ENCODE measurements at regions not wholly inside any gene's neighbourhood (a gene's known extent, or its start where the extent isn't known, plus 50 kb on each side); places are given as distances from the start of the nearest gene placed in this dataset.
"Not testable (repeated sequence)": the region's sequence is repeated elsewhere in the genome, so short reads cannot be mapped to it uniquely, and the experiment has no call there.

DNA sequence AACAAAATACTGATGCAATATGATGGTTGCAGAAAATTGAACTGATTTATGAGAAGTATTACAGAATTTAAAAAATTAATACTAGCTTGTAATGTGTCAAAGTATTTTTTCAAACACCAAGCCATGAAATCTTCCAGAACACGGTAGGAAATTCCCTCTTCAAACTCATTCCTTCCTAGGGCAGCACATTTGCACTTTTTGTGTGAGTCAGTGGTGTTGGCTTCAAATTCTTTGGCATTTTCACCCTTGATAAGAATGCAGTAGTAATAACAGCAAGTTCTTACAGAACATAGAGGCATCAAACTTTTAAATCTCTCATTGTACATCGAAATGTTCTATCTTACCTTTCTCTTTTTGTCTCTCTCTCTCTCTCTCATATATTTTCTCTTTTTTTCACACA lies 191.8 kb downstream of the CGGBP1 start:
- DNase-seq, result no peak

DNA sequence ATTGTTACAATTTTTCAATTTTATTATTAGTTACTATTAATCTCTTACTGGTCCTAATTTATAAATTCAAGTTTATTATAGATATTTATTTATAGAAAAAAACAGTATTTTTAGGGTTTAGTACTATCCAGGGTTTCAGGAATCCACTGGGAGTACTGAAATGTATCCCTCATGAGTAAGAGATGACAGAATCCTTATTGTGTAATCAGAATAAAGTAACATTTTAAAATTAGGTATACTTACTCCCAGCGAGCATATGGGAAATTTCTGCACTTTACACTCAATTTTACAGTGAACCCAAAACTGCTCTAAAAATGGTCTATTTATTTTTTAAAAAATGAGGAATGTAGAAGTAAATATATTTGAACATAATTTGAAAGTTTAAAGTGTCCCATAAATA lies 202.7 kb downstream of the CGGBP1 start:
- DNase-seq, result no peak

DNA sequence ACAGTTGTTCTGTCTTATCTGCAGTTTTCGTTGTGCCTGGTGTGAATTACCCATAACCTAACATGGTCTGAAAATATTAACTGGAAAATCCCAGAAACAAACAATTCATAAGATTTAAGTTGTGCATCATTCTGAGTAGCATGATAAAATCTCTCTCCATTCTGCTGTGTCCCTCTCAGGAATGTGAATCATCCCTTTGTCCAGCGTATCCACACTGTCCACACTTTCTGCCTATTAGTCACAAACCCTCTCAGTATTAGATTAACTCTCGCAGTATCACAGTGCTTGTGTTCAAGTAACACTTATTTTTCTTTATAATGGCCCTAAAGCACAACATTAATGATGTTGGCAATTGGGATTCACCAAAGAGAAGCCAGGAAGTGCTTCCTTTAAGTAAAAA lies 203.2 kb downstream of the CGGBP1 start:
- DNase-seq, result no peak

DNA sequence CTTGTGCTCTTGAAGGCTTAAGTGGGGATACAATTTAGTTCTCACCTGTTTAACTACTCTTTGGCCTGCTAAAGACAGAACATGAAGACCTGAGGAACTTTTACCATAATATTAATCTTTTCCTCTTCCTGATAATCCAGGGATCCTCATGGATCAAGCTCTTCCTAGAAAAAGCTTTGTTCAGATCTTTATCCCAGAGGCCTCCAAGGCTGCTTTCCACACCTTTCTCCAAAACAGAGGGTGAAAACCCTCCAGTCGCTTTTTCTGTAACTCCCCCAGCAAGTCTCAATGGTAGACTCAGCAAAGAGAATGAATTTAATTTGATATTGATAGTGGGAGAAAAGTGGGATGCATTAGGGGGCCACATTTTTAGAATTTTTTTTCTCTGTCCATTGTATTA lies 203.6 kb downstream of the CGGBP1 start:
- no peak for DNase-seq

DNA sequence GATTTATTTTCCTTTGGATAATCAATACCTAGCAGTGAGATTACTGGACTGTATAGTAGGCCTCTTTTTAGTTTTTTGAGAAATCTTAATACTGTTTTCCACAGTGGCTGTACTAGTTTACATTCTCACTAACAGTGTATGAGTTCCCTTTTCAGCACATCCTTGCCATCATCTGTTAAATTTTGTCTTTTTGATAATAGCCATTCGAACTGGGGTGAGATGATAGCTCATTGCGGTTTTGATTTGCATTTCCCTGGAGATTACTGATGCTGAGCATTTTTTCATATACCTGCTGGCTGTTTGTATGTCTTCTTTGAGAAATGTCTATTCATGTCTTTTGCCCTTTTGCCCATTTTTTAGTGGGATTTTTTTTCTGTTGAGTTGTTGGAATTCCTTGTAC lies 210.8 kb downstream of the CGGBP1 start:
- no peak for DNase-seq

DNA sequence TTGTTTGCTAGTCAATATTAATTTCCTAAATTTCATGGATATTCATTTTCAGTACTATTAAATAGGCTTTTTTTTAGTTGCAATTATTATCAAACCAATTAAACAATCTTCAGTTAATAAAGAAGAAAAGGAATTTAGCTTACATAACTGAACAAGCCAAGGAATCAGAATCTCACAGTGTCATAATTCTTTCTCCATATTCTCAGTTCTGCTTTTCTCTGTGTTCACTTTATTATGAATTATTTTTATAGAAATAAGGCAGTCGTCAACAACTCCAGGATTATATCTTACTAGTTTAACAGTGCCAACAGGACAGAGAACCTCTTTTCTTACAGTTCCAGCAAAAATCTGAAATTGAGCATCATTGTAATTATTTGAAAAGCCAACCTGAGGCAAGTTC lies 221.7 kb downstream of the CGGBP1 start:
- no peak for DNase-seq

DNA sequence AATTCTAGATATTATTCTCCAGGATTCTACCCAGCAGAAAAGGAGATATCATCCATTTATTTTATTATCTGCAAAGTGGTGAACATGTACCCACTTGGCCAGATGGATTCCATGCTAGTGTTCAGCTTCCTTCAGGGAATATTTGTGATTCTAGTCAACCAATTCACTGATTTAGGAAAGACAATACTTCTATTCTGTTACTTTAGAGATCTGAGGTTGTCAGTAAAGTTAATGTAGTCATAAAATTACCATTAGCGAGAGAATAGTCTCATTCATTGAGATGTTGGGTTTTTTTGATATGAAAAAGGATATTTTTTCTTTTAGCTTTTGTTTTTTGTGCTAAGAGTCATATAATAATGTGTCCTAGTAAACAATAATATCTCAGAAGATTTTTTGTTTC lies 222.8 kb downstream of the CGGBP1 start:
- DNase-seq, result no peak

DNA sequence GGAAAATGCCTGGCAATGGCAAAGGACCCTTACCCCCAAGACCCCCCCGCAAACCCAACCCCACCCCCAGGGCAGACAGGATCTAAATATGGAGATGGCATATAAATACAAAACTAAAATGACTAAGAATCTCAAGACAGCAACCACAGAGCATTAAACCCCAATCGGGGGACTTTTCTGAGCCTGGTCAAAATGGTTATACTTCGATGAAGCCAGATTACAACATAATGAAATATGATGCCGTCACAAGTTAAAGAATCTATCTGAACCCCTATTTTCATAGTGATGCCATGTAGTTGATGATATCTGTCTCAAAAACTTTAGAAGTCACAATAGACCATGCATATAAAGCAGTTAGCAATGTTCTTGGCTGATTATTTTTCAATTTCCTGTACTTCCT lies 223.6 kb downstream of the CGGBP1 start:
- no peak for DNase-seq

DNA sequence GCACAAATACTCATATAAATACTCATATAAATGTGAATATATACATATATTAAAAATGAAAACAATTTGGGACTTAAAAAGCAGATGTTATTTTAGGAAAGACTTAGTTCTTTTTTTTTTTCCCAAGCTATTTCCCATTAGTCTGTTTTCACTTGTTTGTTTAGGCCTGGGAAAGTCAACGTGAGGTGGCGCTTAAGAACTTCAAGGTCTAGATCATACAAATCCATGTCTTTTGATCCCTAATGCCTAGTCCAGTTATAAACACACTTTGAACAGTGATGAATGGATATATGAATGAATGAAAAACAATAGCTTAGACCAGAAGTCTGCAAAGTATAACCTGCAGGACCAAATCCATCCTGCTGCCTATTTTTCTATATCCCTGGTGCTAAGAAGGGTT lies 224.5 kb downstream of the CGGBP1 start:
- no peak for DNase-seq

DNA sequence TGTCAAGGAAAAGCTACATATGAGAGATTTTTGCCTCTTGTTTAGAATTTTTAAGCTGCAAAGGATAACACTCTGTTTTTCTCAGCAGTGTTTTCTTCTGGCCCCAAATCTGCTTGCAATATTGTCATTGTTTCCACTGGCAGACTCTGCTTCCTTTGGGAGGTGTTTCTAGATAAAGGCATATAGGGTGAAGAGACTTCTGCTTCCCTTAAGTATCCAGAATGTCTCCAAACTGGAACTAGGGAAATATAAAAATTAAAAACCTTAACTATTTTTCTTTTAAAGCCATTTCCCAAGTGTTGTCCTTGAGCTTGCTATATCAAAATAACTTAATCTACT lies 225.8 kb downstream of the CGGBP1 start:
- DNase-seq, result no peak

DNA sequence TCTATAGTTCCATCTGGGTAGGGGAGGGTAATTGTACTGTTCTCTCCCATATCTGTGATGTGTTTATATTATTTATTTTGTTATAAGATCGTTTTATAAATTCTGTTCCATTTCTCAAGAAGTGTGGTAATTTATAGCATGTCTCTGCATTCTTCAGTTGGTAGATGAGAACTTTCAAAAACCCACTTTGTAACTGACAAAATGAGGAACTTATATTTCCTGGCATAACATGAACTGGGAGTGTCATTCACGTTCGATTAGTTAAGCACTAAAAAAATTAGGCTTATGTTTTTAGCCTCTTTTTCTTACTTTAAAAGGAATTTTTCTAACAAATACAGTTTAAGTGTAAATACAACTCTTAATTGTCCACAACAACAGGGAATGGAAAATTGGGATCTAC lies 230.8 kb downstream of the CGGBP1 start:
- DNase-seq, result no peak

DNA sequence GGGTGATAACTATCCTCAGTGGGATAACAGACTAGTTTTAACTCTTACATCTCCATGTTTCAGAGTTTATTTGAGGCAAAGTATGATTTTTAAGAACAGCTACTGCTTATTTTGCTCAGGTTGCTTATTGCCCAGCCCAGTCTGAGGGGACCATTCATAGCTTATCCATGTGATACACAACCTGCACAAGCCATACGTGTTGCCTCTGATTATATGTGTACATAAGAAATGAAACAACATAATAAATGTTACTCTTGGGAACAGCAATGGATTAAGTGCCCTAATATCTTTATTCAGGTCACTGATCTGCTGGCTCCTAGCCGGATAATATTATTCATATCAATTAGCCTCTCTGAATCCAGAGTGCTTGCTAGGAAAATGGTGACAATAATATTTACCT lies 236.2 kb downstream of the CGGBP1 start:
- DNase-seq, result no peak

DNA sequence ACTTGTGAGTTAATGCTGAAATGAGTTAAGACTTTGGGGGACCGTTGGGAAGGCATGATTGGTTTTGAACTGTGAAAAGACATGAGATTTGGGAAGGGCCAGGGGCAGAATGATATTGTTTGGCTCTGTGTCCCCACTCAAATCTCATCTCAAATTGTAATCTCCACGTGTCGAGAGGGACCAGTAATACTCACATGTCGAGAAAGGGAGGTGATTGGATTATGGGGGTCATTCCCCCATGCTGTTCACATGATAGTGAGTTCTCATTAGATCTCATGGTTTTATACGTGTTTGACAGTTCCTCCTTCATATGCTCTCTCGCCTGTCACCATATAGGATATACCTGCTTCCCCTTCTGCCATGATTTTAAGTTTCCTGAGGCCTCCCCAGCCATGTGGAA lies 245.3 kb downstream of the CGGBP1 start:
- DNase-seq, result not testable (repeated sequence)

DNA sequence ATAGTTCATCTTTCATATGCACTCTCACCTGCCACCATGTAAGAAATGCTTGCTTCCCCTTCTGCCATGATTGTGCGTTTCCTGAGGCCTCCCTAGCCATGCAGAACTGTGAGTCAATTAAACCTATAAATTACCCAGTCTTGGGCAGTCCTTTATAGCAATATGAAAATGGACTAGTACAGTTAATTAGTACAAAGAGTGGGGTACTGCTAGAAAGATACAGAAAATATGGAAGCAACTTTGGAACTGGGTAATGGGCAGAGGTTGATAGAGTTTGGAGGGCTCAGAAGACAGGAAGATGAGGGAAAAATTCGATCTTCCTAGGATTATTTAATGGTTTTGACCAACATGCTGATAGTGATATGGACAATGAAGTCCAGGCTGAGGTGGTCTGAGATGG lies 246.9 kb downstream of the CGGBP1 start:
- no peak for DNase-seq

DNA sequence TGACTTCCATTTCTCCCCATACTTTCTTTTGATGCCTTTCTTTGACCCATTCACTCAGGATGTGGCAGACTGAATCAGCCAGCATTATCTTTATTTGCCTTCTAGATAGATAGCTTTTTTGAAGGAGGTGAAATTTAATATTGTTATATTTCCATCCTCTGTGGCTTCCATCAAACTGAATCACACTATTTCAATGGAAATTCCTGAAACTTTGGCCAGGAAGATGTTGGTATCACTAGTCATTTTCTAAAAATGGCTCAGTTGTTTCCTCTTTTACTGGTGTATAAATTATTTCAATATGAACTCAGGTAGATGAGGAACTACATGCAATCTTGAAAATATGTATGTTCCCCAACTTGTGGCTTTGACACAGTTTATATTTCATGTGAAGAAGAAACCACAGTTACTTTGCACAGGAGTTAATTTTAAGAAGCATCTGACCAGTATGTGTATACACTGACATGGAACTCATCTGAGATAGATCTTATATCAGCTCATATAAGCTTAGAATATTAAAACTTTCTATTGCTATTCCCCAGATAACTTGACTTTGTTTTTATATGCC lies 248.3 kb downstream of the CGGBP1 start:
- DNase-seq, result no peak

DNA sequence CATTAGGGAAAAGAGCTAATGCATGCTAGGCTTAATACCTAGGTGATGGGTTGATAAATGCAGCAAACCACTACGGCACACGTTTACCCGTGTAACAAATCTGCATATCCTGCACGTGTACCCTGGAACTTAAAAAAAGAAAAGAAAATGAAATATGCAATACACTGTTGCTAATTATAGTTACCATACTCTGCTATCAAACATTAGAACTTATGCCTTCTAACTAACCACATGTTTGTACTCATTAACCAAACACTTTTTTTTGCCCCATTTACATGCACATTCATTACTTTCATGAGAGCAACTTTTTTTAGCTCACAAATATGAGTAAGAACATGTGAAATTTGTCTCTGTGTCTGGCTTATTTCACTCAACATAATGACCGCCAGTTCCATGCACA lies 253.1 kb downstream of the CGGBP1 start:
- DNase-seq, result no peak

DNA sequence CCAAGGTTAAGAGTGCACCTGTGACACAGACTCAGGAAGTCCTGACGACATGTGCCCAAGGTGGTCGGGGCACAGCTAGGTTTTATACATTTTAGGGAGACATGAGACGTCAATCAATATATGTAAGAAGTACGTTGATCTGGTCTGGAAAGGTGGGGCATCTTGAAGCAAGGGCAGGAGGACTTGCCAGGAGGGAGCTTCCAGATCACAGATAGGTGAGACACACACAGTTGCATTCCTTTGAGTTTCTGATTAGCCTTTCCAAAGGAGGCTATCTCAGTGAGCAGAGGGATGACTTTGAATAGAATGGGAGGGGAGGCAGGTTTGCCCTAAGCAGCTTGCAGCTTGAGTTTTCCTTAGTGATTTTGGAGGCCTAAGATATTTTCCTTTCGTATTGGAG lies 257.4 kb downstream of the CGGBP1 start:
- no peak for DNase-seq

DNA sequence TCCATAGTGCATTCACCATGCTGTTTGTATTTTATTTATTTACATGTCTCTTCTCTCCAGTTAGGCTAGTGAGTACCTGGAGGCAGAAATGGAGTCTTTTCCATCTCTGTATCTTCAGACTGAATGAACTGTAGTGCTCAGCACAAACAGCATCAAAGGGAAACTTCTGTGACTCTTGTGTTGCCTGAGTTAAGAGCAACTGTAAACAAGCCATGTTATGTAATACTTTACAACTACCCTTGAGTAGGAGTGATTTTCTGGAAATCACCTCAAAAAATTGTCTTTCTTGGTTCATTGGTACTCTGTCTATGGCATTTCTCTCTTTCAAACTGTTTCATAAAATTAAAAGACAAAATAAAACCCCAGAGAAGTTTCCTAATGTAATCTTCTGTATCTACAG lies 258.3 kb downstream of the CGGBP1 start:
- DNase-seq, result no peak

DNA sequence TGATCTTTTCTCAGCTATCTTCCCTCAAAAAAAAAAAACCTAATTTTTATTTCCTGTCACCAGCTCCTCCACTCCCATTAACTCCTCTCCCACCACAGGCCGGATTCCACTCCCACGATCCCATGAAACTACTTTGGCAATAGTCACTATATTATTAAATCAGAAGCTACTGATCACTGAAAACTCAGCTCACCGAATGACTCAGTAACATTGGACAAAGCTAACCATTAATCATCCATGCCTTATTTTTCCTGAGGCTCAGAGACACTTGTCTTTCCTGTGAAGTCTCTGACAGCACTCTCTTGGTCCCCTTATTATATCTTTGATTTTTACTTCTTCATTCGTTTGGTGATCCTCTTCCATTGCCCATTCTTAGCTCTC lies 260.2 kb downstream of the CGGBP1 start:
- no peak for DNase-seq

DNA sequence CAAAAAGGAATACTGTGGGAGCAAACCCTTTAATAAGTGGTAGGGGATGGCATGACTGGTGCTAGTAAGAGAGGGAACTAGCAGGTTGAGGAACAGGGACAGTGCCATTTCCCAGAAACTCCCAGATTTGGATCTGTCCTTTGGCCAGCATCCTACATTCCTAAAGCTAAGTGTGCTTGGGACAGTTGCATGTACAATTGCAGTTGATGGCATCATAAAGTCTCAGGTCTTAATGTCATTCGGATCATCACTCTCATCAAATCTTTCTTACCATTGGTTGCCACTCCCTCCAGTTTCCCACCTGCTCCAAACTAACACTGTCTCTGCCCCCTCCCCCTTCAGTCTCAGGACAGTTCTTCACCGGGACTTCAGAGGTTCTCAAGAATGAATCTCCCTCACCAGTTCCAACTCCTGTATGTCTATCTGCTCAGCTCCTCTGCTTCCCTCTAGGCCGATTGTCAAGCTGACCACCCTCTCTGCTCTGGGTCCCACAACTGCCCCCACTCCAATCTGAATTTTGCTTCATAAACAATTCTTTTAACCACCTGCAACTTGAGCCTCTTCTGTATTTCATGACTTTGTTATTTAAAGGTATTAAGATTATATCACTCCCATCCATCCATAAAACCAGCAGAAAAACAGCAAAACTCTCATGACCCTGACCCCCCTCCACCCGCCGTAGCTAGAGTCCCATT lies 260.8 kb downstream of the CGGBP1 start:
- DNase-seq, result no peak

DNA sequence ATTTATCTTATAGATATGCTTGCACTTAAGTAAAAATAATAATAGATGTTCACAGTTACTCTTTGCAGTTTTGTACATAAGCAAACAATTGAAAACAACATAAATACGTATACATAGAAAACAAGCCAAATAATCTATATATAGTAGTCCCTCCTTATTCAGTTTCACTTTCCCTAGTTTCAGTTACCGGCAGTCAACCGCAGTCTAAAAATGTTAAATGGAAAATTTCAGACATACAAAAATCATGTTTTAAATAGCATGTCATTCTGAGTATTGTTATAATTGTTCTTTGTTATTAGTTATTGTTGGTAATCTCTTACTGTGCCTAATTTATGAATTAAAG lies 262.0 kb downstream of the CGGBP1 start:
- DNase-seq, result no peak

DNA sequence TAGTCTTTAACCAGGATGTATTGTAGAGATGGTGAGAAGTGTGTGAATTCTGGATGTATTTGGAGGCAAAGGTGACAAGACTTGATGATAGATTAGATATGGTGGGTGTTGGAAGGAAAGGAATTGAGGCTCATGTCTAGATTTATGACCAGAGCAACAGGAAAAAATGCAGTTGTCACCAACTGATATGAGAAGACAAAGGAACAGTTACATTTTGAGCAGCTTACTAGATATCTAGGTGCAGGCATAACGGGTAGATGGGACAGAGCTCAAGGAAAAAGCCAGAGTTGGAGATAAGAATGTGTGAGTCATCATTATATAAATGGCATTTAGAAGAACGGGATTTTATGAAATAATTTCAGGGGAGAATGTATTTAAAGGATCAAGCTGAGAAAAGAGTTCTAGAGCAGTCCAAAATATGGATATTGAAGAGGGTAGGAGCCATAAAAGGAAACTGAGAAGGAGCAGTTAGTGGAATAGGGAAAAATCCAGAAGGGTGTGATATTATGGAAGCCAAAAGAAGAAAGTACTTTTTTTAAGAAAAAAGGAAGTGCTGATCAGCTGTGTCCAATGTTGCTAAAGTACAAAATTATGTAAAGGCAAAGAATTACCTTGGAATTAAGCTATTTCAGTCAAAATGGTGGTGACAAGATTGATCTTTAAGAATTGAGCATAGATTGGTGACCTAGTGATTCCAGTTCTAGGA lies 262.5 kb downstream of the CGGBP1 start:
- DNase-seq, result no peak

DNA sequence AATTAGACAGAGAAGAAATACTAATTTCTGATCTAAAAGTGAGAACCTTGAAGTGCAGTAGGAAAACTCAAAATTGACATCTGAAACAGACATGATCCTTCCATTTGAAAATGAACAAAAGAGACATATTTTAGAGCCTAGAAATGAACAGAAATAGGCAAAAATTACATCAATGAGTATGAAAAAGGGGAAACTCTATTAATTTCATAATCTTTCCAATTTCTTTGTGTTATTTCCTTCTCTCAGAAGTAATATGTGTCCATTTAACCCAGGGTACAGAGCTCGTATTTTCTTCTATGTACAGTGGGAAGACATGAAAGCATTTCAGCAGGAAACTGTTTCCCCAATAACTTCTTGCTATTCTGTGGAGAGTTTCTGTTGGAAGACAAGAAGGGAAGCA lies 263.1 kb downstream of the CGGBP1 start:
- no peak for DNase-seq

DNA sequence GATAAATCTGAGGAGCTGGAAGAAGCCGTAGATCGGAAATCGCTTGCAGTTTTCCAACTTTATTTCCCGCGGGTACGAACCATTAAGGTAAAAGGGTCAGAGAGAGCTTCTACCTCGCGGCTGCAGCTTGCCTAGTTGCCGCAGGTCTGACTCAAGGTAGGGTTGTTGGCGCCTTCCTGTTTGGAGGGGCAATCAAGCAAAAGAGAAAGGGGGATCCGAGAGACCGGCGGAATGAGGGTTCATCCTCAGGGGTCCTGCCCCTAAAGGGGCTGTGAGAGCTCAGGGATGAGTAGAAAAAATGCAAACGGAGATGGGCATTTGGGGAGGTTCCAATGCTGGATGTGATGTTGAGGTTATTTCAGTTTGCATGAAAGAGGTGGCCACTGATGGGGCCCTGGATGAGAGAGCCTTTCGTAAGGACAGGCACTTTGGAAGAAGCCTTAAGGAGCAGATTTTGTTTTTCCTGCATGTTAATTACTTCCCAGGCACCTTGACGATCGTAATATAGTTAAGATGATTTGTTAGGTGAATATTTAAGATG lies 265.4 kb downstream of the CGGBP1 start:
- DNase-seq, result no peak

All from RPMI8226 (cell line).